HL-60 (cell line): ENCODE measurements at regions not wholly inside any gene's neighbourhood (a gene's known extent, or its start where the extent isn't known, plus 50 kb on each side); places are given as distances from the start of the nearest gene placed in this dataset.

Experiments used
- DNase-seq, 2 experiments: peaks; one replicate each; pipeline ENCODE4 v3.0.0-alpha.2; 2010 to 2020; ENCODE audit warnings: low read depth in 1 of 2, low spot score in 1 of 2
- H3K27ac ChIP-seq: fragments of 250-450 bp; sonication (Bioruptor Pico); replicated peaks from 2 replicates; pipeline ENCODE4 v1.5.1; 2020; ENCODE audit warnings: mild to moderate bottlenecking, moderate library complexity
- H3K27me3 ChIP-seq: fragments of 250-450 bp; sonication (Bioruptor Pico); 2 replicates; pipeline ENCODE4 v1.5.1; 2021; ENCODE audit warnings: mild to moderate bottlenecking, moderate library complexity; ENCODE audit not compliant: insufficient read depth, poor library complexity, severe bottlenecking
- H3K4me3 ChIP-seq: replicated peaks from 2 replicates; pipeline ENCODE4 v1.5.1; 2011; ENCODE audit warnings: mild to moderate bottlenecking, control low read depth, low read length; ENCODE audit not compliant: insufficient read depth
- GABPA ChIP-seq: IDR thresholded peaks from 2 replicates; pipeline ENCODE4 v1.6.1; 2012; ENCODE audit warnings: low read depth
- POLR2AphosphoS5 ChIP-seq: IDR thresholded peaks from 2 replicates; pipeline ENCODE4 v1.6.1; 2012; ENCODE audit warnings: low read depth
- SPI1 ChIP-seq: IDR thresholded peaks from 2 replicates; pipeline ENCODE4 v1.6.1; 2012; ENCODE audit warnings: low read depth, mild to moderate bottlenecking, borderline replicate concordance
- TF ChIP-seq, protein P1 (sequence below): IDR thresholded peaks from 2 replicates; pipeline ENCODE4 v1.6.1; 2012; ENCODE audit warnings: low read depth; ENCODE audit not compliant: insufficient replicate concordance
- TF ChIP-seq, protein P2 (sequence below): IDR thresholded peaks from one replicate; pipeline ENCODE4 v1.5.1; 2011; ENCODE audit warnings: low read length, control low read depth, inconsistent platforms; ENCODE audit not compliant: insufficient read depth

DNA sequence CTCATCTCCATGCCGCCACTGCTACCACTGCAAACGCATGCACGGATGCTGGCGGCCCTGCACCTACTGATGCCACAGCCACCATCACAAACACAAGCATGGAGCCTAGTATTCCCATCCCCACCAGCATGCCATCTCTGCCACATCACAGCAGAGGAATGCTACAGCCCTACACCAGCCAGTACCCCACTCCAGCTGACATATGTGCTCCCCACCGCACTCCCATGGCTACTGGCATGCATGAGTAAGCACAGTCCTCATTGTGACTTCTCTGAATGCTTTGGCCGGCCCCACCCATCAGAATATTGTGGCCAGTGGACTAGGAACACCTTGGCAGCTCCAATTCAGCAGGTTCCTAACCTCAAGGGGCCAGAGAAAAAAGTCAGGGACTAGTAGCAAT is 705.5 kb downstream of the POM121L12 start:
- Histone ChIP-seq H3K27ac (no peak overlapping the region), H3K27me3 (no peaks in the 10 kb centered on the region), H3K4me3 (no peak overlapping the region)
- DNase-seq: no peak
- TF ChIP-seq POLR2AphosphoS5: no peak
- TF ChIP-seq, protein P1, sequence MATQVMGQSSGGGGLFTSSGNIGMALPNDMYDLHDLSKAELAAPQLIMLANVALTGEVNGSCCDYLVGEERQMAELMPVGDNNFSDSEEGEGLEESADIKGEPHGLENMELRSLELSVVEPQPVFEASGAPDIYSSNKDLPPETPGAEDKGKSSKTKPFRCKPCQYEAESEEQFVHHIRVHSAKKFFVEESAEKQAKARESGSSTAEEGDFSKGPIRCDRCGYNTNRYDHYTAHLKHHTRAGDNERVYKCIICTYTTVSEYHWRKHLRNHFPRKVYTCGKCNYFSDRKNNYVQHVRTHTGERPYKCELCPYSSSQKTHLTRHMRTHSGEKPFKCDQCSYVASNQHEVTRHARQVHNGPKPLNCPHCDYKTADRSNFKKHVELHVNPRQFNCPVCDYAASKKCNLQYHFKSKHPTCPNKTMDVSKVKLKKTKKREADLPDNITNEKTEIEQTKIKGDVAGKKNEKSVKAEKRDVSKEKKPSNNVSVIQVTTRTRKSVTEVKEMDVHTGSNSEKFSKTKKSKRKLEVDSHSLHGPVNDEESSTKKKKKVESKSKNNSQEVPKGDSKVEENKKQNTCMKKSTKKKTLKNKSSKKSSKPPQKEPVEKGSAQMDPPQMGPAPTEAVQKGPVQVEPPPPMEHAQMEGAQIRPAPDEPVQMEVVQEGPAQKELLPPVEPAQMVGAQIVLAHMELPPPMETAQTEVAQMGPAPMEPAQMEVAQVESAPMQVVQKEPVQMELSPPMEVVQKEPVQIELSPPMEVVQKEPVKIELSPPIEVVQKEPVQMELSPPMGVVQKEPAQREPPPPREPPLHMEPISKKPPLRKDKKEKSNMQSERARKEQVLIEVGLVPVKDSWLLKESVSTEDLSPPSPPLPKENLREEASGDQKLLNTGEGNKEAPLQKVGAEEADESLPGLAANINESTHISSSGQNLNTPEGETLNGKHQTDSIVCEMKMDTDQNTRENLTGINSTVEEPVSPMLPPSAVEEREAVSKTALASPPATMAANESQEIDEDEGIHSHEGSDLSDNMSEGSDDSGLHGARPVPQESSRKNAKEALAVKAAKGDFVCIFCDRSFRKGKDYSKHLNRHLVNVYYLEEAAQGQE: no peak
- TF ChIP-seq, protein P2, sequence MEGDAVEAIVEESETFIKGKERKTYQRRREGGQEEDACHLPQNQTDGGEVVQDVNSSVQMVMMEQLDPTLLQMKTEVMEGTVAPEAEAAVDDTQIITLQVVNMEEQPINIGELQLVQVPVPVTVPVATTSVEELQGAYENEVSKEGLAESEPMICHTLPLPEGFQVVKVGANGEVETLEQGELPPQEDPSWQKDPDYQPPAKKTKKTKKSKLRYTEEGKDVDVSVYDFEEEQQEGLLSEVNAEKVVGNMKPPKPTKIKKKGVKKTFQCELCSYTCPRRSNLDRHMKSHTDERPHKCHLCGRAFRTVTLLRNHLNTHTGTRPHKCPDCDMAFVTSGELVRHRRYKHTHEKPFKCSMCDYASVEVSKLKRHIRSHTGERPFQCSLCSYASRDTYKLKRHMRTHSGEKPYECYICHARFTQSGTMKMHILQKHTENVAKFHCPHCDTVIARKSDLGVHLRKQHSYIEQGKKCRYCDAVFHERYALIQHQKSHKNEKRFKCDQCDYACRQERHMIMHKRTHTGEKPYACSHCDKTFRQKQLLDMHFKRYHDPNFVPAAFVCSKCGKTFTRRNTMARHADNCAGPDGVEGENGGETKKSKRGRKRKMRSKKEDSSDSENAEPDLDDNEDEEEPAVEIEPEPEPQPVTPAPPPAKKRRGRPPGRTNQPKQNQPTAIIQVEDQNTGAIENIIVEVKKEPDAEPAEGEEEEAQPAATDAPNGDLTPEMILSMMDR: no peak
- TF ChIP-seq SPI1: no peak
- no peak for TF ChIP-seq GABPA

DNA sequence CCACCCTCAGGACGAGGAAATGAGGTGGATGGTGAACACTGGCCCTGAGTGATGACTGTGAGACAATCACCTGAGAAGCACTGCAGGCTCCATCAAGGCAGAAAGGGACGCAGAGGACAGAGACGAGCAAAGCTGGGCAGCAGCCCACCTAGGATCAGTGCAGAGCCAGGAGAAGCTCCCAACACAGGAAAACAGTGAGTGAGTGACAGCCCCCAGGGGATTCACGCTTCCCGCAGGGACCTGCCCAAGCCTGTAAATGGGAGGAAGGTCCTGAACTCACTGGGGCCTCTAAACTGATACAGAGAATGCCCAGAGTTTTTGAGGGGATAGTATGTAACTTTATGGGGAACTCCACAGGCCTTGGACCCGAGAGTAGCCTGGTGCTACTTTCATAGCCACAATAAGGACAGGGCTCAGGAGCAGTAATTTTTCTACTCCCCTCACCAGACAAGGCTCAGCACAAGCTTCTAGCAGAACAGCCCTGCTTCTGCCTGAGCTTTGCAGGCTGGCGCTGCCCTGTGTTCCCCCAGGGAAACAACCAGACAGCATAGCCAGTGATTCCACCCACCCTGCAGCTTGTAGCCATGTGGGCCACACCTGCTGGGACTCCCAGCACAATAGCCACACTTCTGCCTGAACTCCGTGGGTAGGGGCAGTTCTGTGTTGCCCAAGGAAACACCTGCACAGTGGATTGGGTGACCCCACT is 708.4 kb downstream of the POM121L12 start:
- Histone ChIP-seq H3K27me3 (no peaks in the 10 kb centered on the region), H3K4me3 (no peak overlapping the region), H3K27ac (no peak overlapping the region)
- DNase-seq: no peak
- no peak for TF ChIP-seq GABPA
- TF ChIP-seq, protein P1: no peak
- TF ChIP-seq, protein P2: no peak
- TF ChIP-seq POLR2AphosphoS5: no peak
- TF ChIP-seq SPI1: no peak

DNA sequence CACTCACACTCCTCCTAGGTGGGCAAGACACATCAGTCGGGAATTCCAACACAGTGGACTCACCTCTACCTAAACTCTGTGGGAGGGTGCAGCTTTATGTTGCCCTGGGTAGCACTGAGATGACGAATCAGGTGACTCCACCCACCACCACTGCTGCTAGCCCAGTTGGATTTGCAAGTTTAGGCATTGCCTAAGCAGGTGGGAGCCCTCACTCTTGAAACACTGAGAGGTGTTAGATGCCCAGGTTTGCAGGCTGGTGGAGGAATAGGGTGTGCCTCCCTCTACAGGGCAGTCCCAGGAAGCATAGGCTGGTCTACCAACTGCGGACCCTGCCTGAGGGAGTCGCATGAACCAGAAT is 708.9 kb downstream of the POM121L12 start:
- TF ChIP-seq GABPA (no peak), POLR2AphosphoS5 (no peak), SPI1 (no peak)
- TF ChIP-seq, protein P2: no peak
- TF ChIP-seq, protein P1: no peak
- no peak overlapping the region for H3K27ac ChIP-seq
- no peak for DNase-seq
- H3K27me3 ChIP-seq: no peaks in the 10 kb centered on the region
- H3K4me3 ChIP-seq: no peak overlapping the region
